Astrocyte (in vitro differentiated cells and primary cell): ENCODE measurements at regions not wholly inside any gene's neighbourhood (a gene's known extent, or its start where the extent isn't known, plus 50 kb on each side); places are given as distances from the start of the nearest gene placed in this dataset.

Experiments used
- DNase-seq: peaks from one replicate; pipeline ENCODE4 v3.0.0-alpha.2; 2010; ENCODE audit warnings: low read depth
- FAIRE-seq: peaks from 2 replicates; lab custom pipeline; 2011; peaks lifted over from hg19 to GRCh38; lab: Jason Lieb, UNC
- H2AFZ ChIP-seq: 2 replicates; pipeline ENCODE4 v1.6.0; 2012; ENCODE audit warnings: low read depth, low read length, inconsistent platforms
- H3K27ac ChIP-seq: 2 replicates; pipeline ENCODE4 v1.5.1; 2011; ENCODE audit warnings: low read depth, low read length, inconsistent platforms
- H3K27me3 ChIP-seq: 2 replicates; pipeline ENCODE4 v1.6.0; 2011; ENCODE audit warnings: low read length, inconsistent platforms; ENCODE audit not compliant: insufficient read depth
- H3K36me3 ChIP-seq: 2 replicates; pipeline ENCODE4 v1.5.1; 2011; ENCODE audit warnings: low read length, inconsistent platforms; ENCODE audit not compliant: insufficient read depth
- H3K4me1 ChIP-seq: 2 replicates; pipeline ENCODE4 v1.5.1; 2011; ENCODE audit warnings: low read length, inconsistent platforms; ENCODE audit not compliant: insufficient read depth
- H3K4me2 ChIP-seq: 2 replicates; pipeline ENCODE4 v1.6.0; 2012; ENCODE audit warnings: low read length, inconsistent platforms
- H3K4me3 ChIP-seq: 2 replicates; pipeline ENCODE4 v1.5.1; 2011; ENCODE audit warnings: low read depth, mild to moderate bottlenecking, low read length, inconsistent platforms; ENCODE audit not compliant: insufficient read depth
- H3K79me2 ChIP-seq: 2 replicates; pipeline ENCODE4 v1.6.0; 2012; ENCODE audit warnings: mild to moderate bottlenecking, low read length, inconsistent platforms; ENCODE audit not compliant: insufficient read depth
- H3K9ac ChIP-seq: 2 replicates; pipeline ENCODE4 v1.6.0; 2012; ENCODE audit warnings: mild to moderate bottlenecking, low read length, inconsistent platforms
- H3K9me3 ChIP-seq: 2 replicates; pipeline ENCODE4 v1.5.1; 2012; ENCODE audit warnings: low read depth, mild to moderate bottlenecking, low read length, inconsistent platforms; ENCODE audit not compliant: insufficient read depth
- H4K20me1 ChIP-seq: 2 replicates; pipeline ENCODE4 v1.6.0; 2012; ENCODE audit warnings: low read length, inconsistent platforms; ENCODE audit not compliant: insufficient read depth
- H3K27ac Mint-ChIP-seq: one replicate; pipeline ENCODE4 v1.8.0; 2021; ENCODE audit warnings: mild to moderate bottlenecking, mixed read lengths; ENCODE audit not compliant: unreplicated experiment
- H3K27me3 Mint-ChIP-seq: one replicate; pipeline ENCODE4 v1.8.0; 2021; ENCODE audit warnings: low read depth, mixed read lengths; ENCODE audit not compliant: unreplicated experiment
- H3K36me3 Mint-ChIP-seq: one replicate; pipeline ENCODE4 v1.8.0; 2021; ENCODE audit warnings: low read depth, mixed read lengths; ENCODE audit not compliant: unreplicated experiment
- H3K4me1 Mint-ChIP-seq: one replicate; pipeline ENCODE4 v1.8.0; 2021; ENCODE audit warnings: low read depth, mixed read lengths; ENCODE audit not compliant: unreplicated experiment
- H3K4me3 Mint-ChIP-seq: one replicate; pipeline ENCODE4 v1.8.0; 2021; ENCODE audit warnings: mild to moderate bottlenecking, moderate library complexity, mixed read lengths; ENCODE audit not compliant: unreplicated experiment
- H3K9me3 Mint-ChIP-seq: one replicate; pipeline ENCODE4 v1.8.0; 2021; ENCODE audit warnings: mild to moderate bottlenecking, mixed read lengths; ENCODE audit not compliant: unreplicated experiment
- EZH2 ChIP-seq: IDR thresholded peaks from 2 replicates; pipeline ENCODE4 v1.6.1; 2012; ENCODE audit warnings: mild to moderate bottlenecking, low read length, inconsistent platforms; ENCODE audit not compliant: insufficient read depth
- TF ChIP-seq, protein P1 (sequence below): IDR thresholded peaks from 2 replicates; pipeline ENCODE4 v1.5.1; 2011; ENCODE audit warnings: low read depth, mild to moderate bottlenecking, inconsistent platforms, low read length, moderate library complexity; ENCODE audit not compliant: insufficient read depth

DNA sequence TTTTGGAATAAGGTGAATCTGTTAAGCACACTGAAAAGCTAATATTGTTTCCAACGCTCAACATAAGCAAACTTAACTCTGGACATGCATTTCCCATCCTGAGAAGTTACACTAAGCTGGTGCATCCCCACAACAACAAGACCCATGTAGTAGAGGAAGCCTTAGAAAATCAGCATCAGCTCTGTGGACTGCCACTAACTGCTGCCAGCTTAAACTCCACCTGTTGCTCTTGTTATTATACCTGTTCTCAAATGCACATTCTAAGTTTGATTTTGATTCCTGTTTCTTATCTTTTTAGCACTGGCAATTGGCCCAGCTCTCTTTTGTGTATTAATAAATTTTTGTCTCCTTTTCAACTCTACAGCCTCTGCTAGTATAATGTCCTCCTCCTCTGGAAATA is 924.8 kb downstream of the DNAH5 start:
- Mint-ChIP-seq H3K4me1 (no peaks in the 10 kb centered on the region), H3K9me3 (no peaks in the 10 kb centered on the region), H3K27ac (no peak overlapping the region), H3K27me3 (no peaks in the 10 kb centered on the region), H3K36me3 (no peaks in the 10 kb centered on the region), H3K4me3 (no peak overlapping the region)
- no peak overlapping the region for H3K9ac ChIP-seq
- H3K36me3 ChIP-seq: no peaks in the 10 kb centered on the region
- no peak overlapping the region for H3K4me2 ChIP-seq
- H3K4me3 ChIP-seq: no peak overlapping the region
- H3K4me1 ChIP-seq: no peaks in the 10 kb centered on the region
- TF ChIP-seq, protein P1, sequence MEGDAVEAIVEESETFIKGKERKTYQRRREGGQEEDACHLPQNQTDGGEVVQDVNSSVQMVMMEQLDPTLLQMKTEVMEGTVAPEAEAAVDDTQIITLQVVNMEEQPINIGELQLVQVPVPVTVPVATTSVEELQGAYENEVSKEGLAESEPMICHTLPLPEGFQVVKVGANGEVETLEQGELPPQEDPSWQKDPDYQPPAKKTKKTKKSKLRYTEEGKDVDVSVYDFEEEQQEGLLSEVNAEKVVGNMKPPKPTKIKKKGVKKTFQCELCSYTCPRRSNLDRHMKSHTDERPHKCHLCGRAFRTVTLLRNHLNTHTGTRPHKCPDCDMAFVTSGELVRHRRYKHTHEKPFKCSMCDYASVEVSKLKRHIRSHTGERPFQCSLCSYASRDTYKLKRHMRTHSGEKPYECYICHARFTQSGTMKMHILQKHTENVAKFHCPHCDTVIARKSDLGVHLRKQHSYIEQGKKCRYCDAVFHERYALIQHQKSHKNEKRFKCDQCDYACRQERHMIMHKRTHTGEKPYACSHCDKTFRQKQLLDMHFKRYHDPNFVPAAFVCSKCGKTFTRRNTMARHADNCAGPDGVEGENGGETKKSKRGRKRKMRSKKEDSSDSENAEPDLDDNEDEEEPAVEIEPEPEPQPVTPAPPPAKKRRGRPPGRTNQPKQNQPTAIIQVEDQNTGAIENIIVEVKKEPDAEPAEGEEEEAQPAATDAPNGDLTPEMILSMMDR: no peak
- TF ChIP-seq EZH2: no peak
- no peaks in the 10 kb centered on the region for H3K27me3 ChIP-seq
- H4K20me1 ChIP-seq: no peaks in the 10 kb centered on the region
- H3K9me3 ChIP-seq: no peaks in the 10 kb centered on the region
- FAIRE-seq (no peak), DNase-seq (no peak)
- H3K79me2 ChIP-seq: no peaks in the 10 kb centered on the region
- no peak overlapping the region for H3K27ac ChIP-seq
- H2AFZ ChIP-seq: no peak overlapping the region

DNA sequence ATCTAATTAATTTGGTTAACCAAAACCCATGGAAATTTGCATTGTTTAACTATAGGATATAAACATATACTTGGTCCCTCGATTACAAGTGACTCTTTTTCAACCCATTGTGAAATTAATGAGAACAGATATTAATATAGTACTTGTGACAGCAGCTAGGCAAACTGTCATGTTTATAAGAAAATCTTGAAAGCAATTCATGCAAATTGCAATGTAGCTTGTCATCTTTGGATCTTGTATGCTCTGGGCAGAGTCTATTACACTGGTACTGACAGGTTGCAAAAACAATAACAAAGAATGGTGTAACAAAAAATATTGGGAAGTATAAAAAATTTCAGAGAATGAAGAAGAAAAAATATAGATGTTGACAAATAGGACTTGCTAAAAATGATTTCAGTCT is 941.0 kb downstream of the DNAH5 start:
- no peaks in the 10 kb centered on the region for H3K9me3 Mint-ChIP-seq
- FAIRE-seq: no peak

DNA sequence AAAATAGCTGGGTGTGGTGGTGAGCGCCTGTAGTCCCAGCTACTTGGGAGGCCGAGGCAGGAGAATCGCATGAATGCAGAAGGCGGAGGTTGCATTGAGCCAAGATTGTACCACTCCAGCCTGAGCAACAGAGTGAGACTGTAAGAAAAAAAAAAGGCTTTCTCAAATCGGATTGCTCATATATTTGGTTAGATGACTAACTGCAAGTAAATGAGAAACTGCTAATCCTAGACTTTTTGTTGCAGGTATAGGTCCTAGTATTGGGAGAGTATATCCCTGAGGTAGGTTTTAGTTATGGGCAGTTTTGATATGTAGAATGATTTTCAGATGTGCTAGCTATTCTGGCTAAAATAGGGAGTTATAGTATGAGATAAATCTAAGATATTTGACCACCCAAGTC is 944.8 kb downstream of the DNAH5 start:
- Histone ChIP-seq H2AFZ (no peak overlapping the region), H3K79me2 (no peaks in the 10 kb centered on the region), H3K4me3 (no peak overlapping the region), H3K27me3 (no peaks in the 10 kb centered on the region), H3K9ac (no peak overlapping the region), H3K4me2 (no peak overlapping the region), H3K4me1 (no peaks in the 10 kb centered on the region), H3K36me3 (no peaks in the 10 kb centered on the region), H4K20me1 (no peaks in the 10 kb centered on the region), H3K27ac (no peak overlapping the region), H3K9me3 (no peaks in the 10 kb centered on the region)
- no peak for FAIRE-seq
- Mint-ChIP-seq H3K27ac (no peak overlapping the region), H3K4me3 (no peak overlapping the region), H3K9me3 (no peaks in the 10 kb centered on the region), H3K4me1 (no peaks in the 10 kb centered on the region), H3K27me3 (no peaks in the 10 kb centered on the region), H3K36me3 (no peaks in the 10 kb centered on the region)
- TF ChIP-seq, protein P1: no peak
- TF ChIP-seq EZH2: no peak
- DNase-seq: no peak

More for the DNA sequence above, 941.0 kb downstream of the DNAH5 start:
- H2AFZ ChIP-seq: no peak overlapping the region
- H3K9ac ChIP-seq: no peak overlapping the region
- no peaks in the 10 kb centered on the region for H3K79me2 ChIP-seq
- no peaks in the 10 kb centered on the region for H3K36me3 ChIP-seq
- Mint-ChIP-seq H3K27ac (no peak overlapping the region), H3K27me3 (no peaks in the 10 kb centered on the region), H3K4me1 (no peaks in the 10 kb centered on the region), H3K4me3 (no peak overlapping the region), H3K36me3 (no peaks in the 10 kb centered on the region)
- no peak overlapping the region for H3K4me3 ChIP-seq
- DNase-seq: no peak
- no peak overlapping the region for H3K27ac ChIP-seq
- H3K4me2 ChIP-seq: no peak overlapping the region
- no peaks in the 10 kb centered on the region for H4K20me1 ChIP-seq
- H3K27me3 ChIP-seq: no peaks in the 10 kb centered on the region
- H3K9me3 ChIP-seq: no peaks in the 10 kb centered on the region
- H3K4me1 ChIP-seq: no peaks in the 10 kb centered on the region
- TF ChIP-seq EZH2: no peak
- TF ChIP-seq, protein P1: no peak
